ENCODE measurements at regions not wholly inside any gene's neighbourhood (a gene's known extent, or its start where the extent isn't known, plus 50 kb on each side); places are given as distances from the start of the nearest gene placed in this dataset.

GRCh38 chr13:47111499-47111898 is 214.6 kb upstream of the HTR2A start:
- TF ChIP-seq GATA2 (IDR thresholded peaks at IDR 0.05; ENCODE audit: low read depth, low read length): no peak
- TF ChIP-seq GATA3 (IDR thresholded peaks at IDR 0.05; ENCODE audit: low read depth, low read length): no peak
